ENCODE measurements at regions not wholly inside any gene's neighbourhood (a gene's known extent, or its start where the extent isn't known, plus 50 kb on each side); places are given as distances from the start of the nearest gene placed in this dataset.

- Histone ChIP-seq H3K27me3 (ENCODE audit: control insufficient read depth, insufficient read depth) (no peaks in the 10 kb centered on the region), H3K27ac (ENCODE audit: low read length) (no peak overlapping the region), H3K4me3 (ENCODE audit: low read length) (no peak overlapping the region), H3K9me3 (ENCODE audit: control insufficient read depth, low read length) (no peaks in the 10 kb centered on the region), H3K4me1 (ENCODE audit: control insufficient read depth, insufficient read depth, low read length) (no peaks in the 10 kb centered on the region)
- whole genome bisulfite sequencing, result 82% methylated on average over 6 of the region's 6 CpGs
- DNase-seq, result no peak
- ATAC-seq, result no peak
- intact Hi-C loops (cut with DNase I), result loop anchor here (5.0 to 10.0 kb wide), 2 partner anchors 236 to 243 kb away; no protein-coding TSS in a partner anchor
Measured at GRCh38 chr4:18930487-18930886, 908.9 kb upstream of the LCORL start.

- intact Hi-C loops (cut with DNase I), result no loop called here
- Histone ChIP-seq H3K27ac (ENCODE audit: low read length) (no peak overlapping the region), H3K27me3 (ENCODE audit: control insufficient read depth, insufficient read depth) (no peaks in the 10 kb centered on the region), H3K9me3 (ENCODE audit: control insufficient read depth, low read length) (no peaks in the 10 kb centered on the region), H3K4me3 (ENCODE audit: low read length) (no peak overlapping the region), H3K4me1 (ENCODE audit: control insufficient read depth, insufficient read depth, low read length) (no peaks in the 10 kb centered on the region)
- DNase-seq (no peak), ATAC-seq (peak; percentile 48 to 79)
- 5% methylated on average over 1 of the region's 1 CpG for WGBS
Measured at GRCh38 chr4:18923496-18924161, 902.1 kb upstream of the LCORL start.

GRCh38 chr4:18917689-18918088, 896.1 kb upstream of the LCORL start:
- Histone ChIP-seq H3K27ac (ENCODE audit: low read length) (no peak overlapping the region), H3K4me3 (ENCODE audit: low read length) (no peak overlapping the region), H3K9me3 (ENCODE audit: control insufficient read depth, low read length) (peaks cover 2% of the 10 kb centered on the region), H3K4me1 (ENCODE audit: control insufficient read depth, insufficient read depth, low read length) (no peaks in the 10 kb centered on the region), H3K27me3 (ENCODE audit: control insufficient read depth, insufficient read depth) (no peaks in the 10 kb centered on the region)
- no peak for DNase-seq
- intact Hi-C loops (cut with DNase I), result no loop called here
- no peak for ATAC-seq

GRCh38 chr4:18914182-18914581, 892.6 kb upstream of the LCORL start:
- Histone ChIP-seq H3K27ac (ENCODE audit: low read length) (no peak overlapping the region), H3K4me1 (ENCODE audit: control insufficient read depth, insufficient read depth, low read length) (no peaks in the 10 kb centered on the region), H3K4me3 (ENCODE audit: low read length) (no peak overlapping the region), H3K9me3 (ENCODE audit: control insufficient read depth, low read length) (peaks cover 2% of the 10 kb centered on the region), H3K27me3 (ENCODE audit: control insufficient read depth, insufficient read depth) (no peaks in the 10 kb centered on the region)
- intact Hi-C loops (cut with DNase I), result no loop called here
- DNase-seq (no peak), ATAC-seq (no peak)
- 91% methylated on average over 1 of the region's 1 CpG for WGBS

GRCh38 chr4:18894928-18895327, 873.4 kb upstream of the LCORL start:
- Histone ChIP-seq H3K4me1 (ENCODE audit: control insufficient read depth, insufficient read depth, low read length) (no peaks in the 10 kb centered on the region), H3K27me3 (ENCODE audit: control insufficient read depth, insufficient read depth) (no peaks in the 10 kb centered on the region), H3K9me3 (ENCODE audit: control insufficient read depth, low read length) (no peaks in the 10 kb centered on the region), H3K4me3 (ENCODE audit: low read length) (no peak overlapping the region), H3K27ac (ENCODE audit: low read length) (no peak overlapping the region)
- intact Hi-C loops (cut with DNase I), result no loop called here
- DNase-seq (no peak), ATAC-seq (no peak)
- 57% methylated on average over 2 of the region's 2 CpGs for WGBS

GRCh38 chr4:18882468-18882867, 860.9 kb upstream of the LCORL start:
- no peaks in the 10 kb centered on the region for H3K27me3 ChIP-seq (ENCODE audit: control insufficient read depth, insufficient read depth)
- 27% methylated on average over 3 of the region's 3 CpGs for WGBS
- no peak overlapping the region for H3K4me3 ChIP-seq (ENCODE audit: low read length)
- no peaks in the 10 kb centered on the region for H3K4me1 ChIP-seq (ENCODE audit: control insufficient read depth, insufficient read depth, low read length)
- no peaks in the 10 kb centered on the region for H3K9me3 ChIP-seq (ENCODE audit: control insufficient read depth, low read length)
- no peak for ATAC-seq
- intact Hi-C loops (cut with DNase I), result no loop called here
- DNase-seq, result no peak
- H3K27ac ChIP-seq (ENCODE audit: low read length), result no peak overlapping the region

- DNase-seq (no peak), ATAC-seq (no peak)
- WGBS, result 46% methylated on average over 1 of the region's 1 CpG
Measured at GRCh38 chr4:18881556-18881955, 860.0 kb upstream of the LCORL start.

GRCh38 chr4:18880871-18881270, 859.3 kb upstream of the LCORL start:
- intact Hi-C loops (cut with DNase I), result no loop called here
- H3K4me1 ChIP-seq (ENCODE audit: control insufficient read depth, insufficient read depth, low read length), result no peaks in the 10 kb centered on the region
- H3K27ac ChIP-seq (ENCODE audit: low read length), result no peak overlapping the region
- H3K9me3 ChIP-seq (ENCODE audit: control insufficient read depth, low read length), result no peaks in the 10 kb centered on the region
- H3K27me3 ChIP-seq (ENCODE audit: control insufficient read depth, insufficient read depth), result no peaks in the 10 kb centered on the region
- no peak overlapping the region for H3K4me3 ChIP-seq (ENCODE audit: low read length)
- 21% methylated on average over 2 of the region's 2 CpGs for WGBS
- ATAC-seq (no peak), DNase-seq (no peak)

More at GRCh38 chr4:18881556-18881955, 860.0 kb upstream of the LCORL start:
- no peaks in the 10 kb centered on the region for H3K27me3 ChIP-seq (ENCODE audit: control insufficient read depth, insufficient read depth)
- H3K4me3 ChIP-seq (ENCODE audit: low read length), result no peak overlapping the region
- H3K9me3 ChIP-seq (ENCODE audit: control insufficient read depth, low read length), result no peaks in the 10 kb centered on the region
- intact Hi-C loops (cut with DNase I), result no loop called here
- H3K4me1 ChIP-seq (ENCODE audit: control insufficient read depth, insufficient read depth, low read length), result no peaks in the 10 kb centered on the region
- no peak overlapping the region for H3K27ac ChIP-seq (ENCODE audit: low read length)

- no peak for ATAC-seq
- WGBS, result 36% methylated on average over 1 of the region's 1 CpG
- Histone ChIP-seq H3K27me3 (ENCODE audit: control insufficient read depth, insufficient read depth) (no peaks in the 10 kb centered on the region), H3K4me3 (ENCODE audit: low read length) (no peak overlapping the region), H3K4me1 (ENCODE audit: control insufficient read depth, insufficient read depth, low read length) (no peaks in the 10 kb centered on the region), H3K9me3 (ENCODE audit: control insufficient read depth, low read length) (no peaks in the 10 kb centered on the region), H3K27ac (ENCODE audit: low read length) (no peak overlapping the region)
- DNase-seq, result no peak
- intact Hi-C loops (cut with DNase I), result no loop called here
Measured at GRCh38 chr4:18878561-18878960, 857.0 kb upstream of the LCORL start.

GRCh38 chr4:18869166-18869565, 847.6 kb upstream of the LCORL start:
- ATAC-seq, result no peak
- DNase-seq, result no peak
- intact Hi-C loops (cut with DNase I), result no loop called here
- Histone ChIP-seq H3K27ac (ENCODE audit: low read length) (no peak overlapping the region), H3K27me3 (ENCODE audit: control insufficient read depth, insufficient read depth) (no peaks in the 10 kb centered on the region), H3K9me3 (ENCODE audit: control insufficient read depth, low read length) (no peaks in the 10 kb centered on the region), H3K4me3 (ENCODE audit: low read length) (no peak overlapping the region), H3K4me1 (ENCODE audit: control insufficient read depth, insufficient read depth, low read length) (no peaks in the 10 kb centered on the region)
- 10% methylated on average over 1 of the region's 1 CpG for WGBS

- Histone ChIP-seq H3K27ac (ENCODE audit: low read length) (no peak overlapping the region), H3K4me1 (ENCODE audit: control insufficient read depth, insufficient read depth, low read length) (no peaks in the 10 kb centered on the region), H3K9me3 (ENCODE audit: control insufficient read depth, low read length) (no peaks in the 10 kb centered on the region), H3K27me3 (ENCODE audit: control insufficient read depth, insufficient read depth) (no peaks in the 10 kb centered on the region), H3K4me3 (ENCODE audit: low read length) (no peak overlapping the region)
- intact Hi-C loops (cut with DNase I), result no loop called here
- DNase-seq (no peak), ATAC-seq (no peak)
- WGBS, result 89% methylated on average over 2 of the region's 2 CpGs
Measured at GRCh38 chr4:18860836-18861530, 839.4 kb upstream of the LCORL start.

Measured in right cardiac atrium (tissue), 5 donors.